ENCODE measurements at regions not wholly inside any gene's neighbourhood (a gene's known extent, or its start where the extent isn't known, plus 50 kb on each side); places are given as distances from the start of the nearest gene placed in this dataset.

- WGBS, 2 donors: 74 to 86% methylated on average over 2 of the region's 2 CpGs
- no peaks in the 10 kb centered on the region for H3K36me3 ChIP-seq
- intact Hi-C loops (cut with DNase I): no loop called here
These were observed 301.4 kb upstream of the IRAK1BP1 start for GRCh38 chr6:78565997-78566396.

DNA sequence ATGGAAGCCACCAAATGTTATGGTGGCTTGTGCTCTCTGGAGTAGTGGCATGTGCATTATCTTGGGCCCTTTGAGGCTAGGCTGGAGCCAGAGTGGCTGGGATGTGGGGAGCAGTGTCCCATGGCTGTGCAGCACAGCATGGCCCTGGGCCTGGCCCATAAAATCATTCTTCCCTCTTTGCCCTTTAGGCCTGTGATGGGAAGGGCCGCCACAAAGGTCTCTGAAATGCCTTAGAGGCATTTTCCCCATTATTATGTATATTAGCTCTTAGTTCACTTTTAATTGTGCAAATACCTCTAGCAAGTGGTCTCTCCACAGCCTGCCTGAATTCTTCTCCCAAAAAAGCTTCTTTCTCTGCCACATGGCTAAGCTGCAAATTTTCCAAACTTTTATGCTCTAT is 297.3 kb upstream of the IRAK1BP1 start:
- Histone ChIP-seq H3K4me3 (replicated peaks in 1 of 3) (no peak overlapping the region), H3K27me3 (no peaks in the 10 kb centered on the region)
- no peak for DNase-seq

More at GRCh38 chr6:78565997-78566396, 301.4 kb upstream of the IRAK1BP1 start:
- Histone ChIP-seq H3K27me3 (no peaks in the 10 kb centered on the region), H3K27ac (no peak overlapping the region), H3K4me1 (no peaks in the 10 kb centered on the region), H3K4me3 (replicated peaks in 1 of 3) (no peak overlapping the region), H3K9me3 (no peaks in the 10 kb centered on the region)
- TF ChIP-seq POLR2A (IDR thresholded peaks at IDR 0.05) (no peak), CTCF (IDR thresholded peaks at IDR 0.05) (no peak)
- DNase-seq: no peak

DNA sequence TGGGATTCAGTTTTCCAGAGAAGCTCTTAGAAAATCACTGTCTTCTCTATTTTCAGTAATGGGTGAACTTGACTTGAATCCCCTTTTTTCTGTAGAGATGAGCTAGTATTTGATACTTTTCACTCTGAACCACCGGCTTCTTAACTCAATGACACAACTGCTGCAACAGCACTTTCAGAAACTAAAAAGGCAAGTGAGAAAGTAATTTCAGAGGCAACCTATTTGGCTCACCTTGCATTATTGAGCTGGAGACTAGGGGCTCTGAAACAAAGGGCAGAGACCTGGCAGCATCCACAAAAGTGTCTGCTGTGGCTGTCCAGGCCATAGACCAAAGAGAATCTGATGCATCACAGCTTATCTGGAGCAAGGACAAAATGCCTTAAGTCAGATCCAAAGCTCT is 289.8 kb upstream of the IRAK1BP1 start:
- no peak for DNase-seq

More for the DNA sequence above, 297.3 kb upstream of the IRAK1BP1 start:
- Histone ChIP-seq H3K27ac (no peak overlapping the region), H3K36me3 (no peaks in the 10 kb centered on the region), H3K9me3 (no peaks in the 10 kb centered on the region), H3K4me1 (no peaks in the 10 kb centered on the region)
- TF ChIP-seq POLR2A (IDR thresholded peaks at IDR 0.05) (no peak), CTCF (IDR thresholded peaks at IDR 0.05) (no peak)
- intact Hi-C loops (cut with DNase I): no loop called here
- WGBS, 2 donors: 60 to 93% methylated on average over 1 of the region's 1 CpG

DNA sequence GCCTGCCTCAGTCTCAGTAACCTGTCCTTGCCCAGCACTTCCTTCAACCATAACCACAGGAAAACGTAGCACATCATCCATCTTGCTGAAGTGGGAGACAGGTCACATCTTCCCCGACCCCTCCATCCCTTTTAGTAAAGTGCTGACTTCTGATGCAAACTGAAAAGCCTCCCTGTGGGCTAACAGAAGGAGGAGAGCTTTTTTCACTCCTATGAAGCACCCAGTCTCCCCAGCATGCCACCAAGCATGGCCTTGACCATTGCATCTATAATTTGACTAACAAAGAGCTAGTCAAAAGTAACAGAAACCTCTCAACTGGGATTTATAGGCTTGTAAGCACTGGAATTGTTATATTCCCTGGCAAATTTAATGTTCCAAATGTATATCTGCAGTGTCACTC is 288.9 kb upstream of the IRAK1BP1 start:
- no peak for TF ChIP-seq POLR2A (IDR thresholded peaks at IDR 0.05)
- TF ChIP-seq CTCF (IDR thresholded peaks at IDR 0.05): no peak
- no peaks in the 10 kb centered on the region for H3K4me1 ChIP-seq
- no peak overlapping the region for H3K27ac ChIP-seq
- WGBS, 2 donors: 35 to 42% methylated on average over 2 of the region's 2 CpGs
- intact Hi-C loops (cut with DNase I): no loop called here
- no peak overlapping the region for H3K4me3 ChIP-seq (replicated peaks in 1 of 3)
- no peaks in the 10 kb centered on the region for H3K9me3 ChIP-seq
- no peaks in the 10 kb centered on the region for H3K27me3 ChIP-seq
- H3K36me3 ChIP-seq: no peaks in the 10 kb centered on the region
- DNase-seq: no peak

More for the DNA sequence above, 289.8 kb upstream of the IRAK1BP1 start:
- H3K4me1 ChIP-seq: no peaks in the 10 kb centered on the region
- H3K27me3 ChIP-seq: no peaks in the 10 kb centered on the region
- H3K36me3 ChIP-seq: no peaks in the 10 kb centered on the region
- no peak for TF ChIP-seq POLR2A (IDR thresholded peaks at IDR 0.05)
- TF ChIP-seq CTCF (IDR thresholded peaks at IDR 0.05): no peak
- H3K27ac ChIP-seq: no peak overlapping the region
- H3K4me3 ChIP-seq (replicated peaks in 1 of 3): no peak overlapping the region
- WGBS, 2 donors: 53 to 97% methylated on average over 1 of the region's 1 CpG
- H3K9me3 ChIP-seq: no peaks in the 10 kb centered on the region
- intact Hi-C loops (cut with DNase I): no loop called here

DNA sequence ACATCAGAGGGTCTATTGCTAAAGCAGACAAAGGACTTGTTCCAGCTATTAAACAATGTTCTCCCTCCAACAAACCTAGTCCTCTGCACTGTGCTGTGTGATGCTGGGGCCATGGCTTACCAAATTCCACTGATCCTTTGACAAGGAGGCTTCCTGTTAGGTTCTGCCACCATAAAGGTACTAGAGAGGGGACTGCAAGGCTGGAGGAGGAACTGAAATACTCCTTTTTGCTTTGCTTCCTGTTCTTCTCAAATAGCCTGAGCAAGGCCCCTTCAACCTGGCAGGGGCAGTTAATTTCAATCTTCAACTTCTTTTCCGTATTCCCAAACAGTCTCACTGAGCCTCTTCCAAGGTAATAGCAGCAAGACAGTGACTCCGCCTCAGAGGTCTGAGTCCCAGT is 286.4 kb upstream of the IRAK1BP1 start:
- no peaks in the 10 kb centered on the region for H3K36me3 ChIP-seq
- no peaks in the 10 kb centered on the region for H3K4me1 ChIP-seq
- H3K4me3 ChIP-seq (replicated peaks in 1 of 3): no peak overlapping the region
- TF ChIP-seq POLR2A (IDR thresholded peaks at IDR 0.05) (no peak), CTCF (IDR thresholded peaks at IDR 0.05) (no peak)
- no peak for DNase-seq
- H3K27ac ChIP-seq: no peak overlapping the region
- intact Hi-C loops (cut with DNase I): no loop called here
- WGBS, 2 donors: 48 to 86% methylated on average over 2 of the region's 2 CpGs
- no peaks in the 10 kb centered on the region for H3K27me3 ChIP-seq
- H3K9me3 ChIP-seq: no peaks in the 10 kb centered on the region

Measured in thyroid gland (tissue), 4 donors.